Ishikawa (cell line): ENCODE measurements at regions not wholly inside any gene's neighbourhood (a gene's known extent, or its start where the extent isn't known, plus 50 kb on each side); places are given as distances from the start of the nearest gene placed in this dataset.

Experiments
- CEBPB ChIP-seq: IDR thresholded peaks from 2 replicates; pipeline ENCODE4 v1.6.1; 2012
- CREB1 ChIP-seq: IDR thresholded peaks from 2 replicates; pipeline ENCODE4 v1.6.1; 2012; ENCODE audit warnings: low read depth
- EGR1 ChIP-seq: IDR thresholded peaks from 2 replicates; pipeline ENCODE4 v1.6.1; 2012
- EP300 ChIP-seq: IDR thresholded peaks from 2 replicates; pipeline ENCODE4 v1.6.1; 2012; ENCODE audit warnings: borderline replicate concordance
- FOXM1 ChIP-seq: IDR thresholded peaks from 2 replicates; pipeline ENCODE4 v1.6.1; 2012; ENCODE audit warnings: low read depth, borderline replicate concordance
- MAX ChIP-seq: IDR thresholded peaks from 2 replicates; pipeline ENCODE4 v1.6.1; 2012
- NFIC ChIP-seq: IDR thresholded peaks from 2 replicates; pipeline ENCODE4 v1.6.1; 2012
- RAD21 ChIP-seq: IDR thresholded peaks from 2 replicates; pipeline ENCODE4 v1.6.1; 2012; ENCODE audit warnings: low read depth
- REST ChIP-seq: IDR thresholded peaks from 2 replicates; pipeline ENCODE4 v1.6.1; 2012; ENCODE audit warnings: low read depth, mild to moderate bottlenecking
- TAF1 ChIP-seq: IDR thresholded peaks from 2 replicates; pipeline ENCODE4 v1.6.1; 2012; ENCODE audit warnings: low read depth, mild to moderate bottlenecking
- TCF12 ChIP-seq: IDR thresholded peaks from 2 replicates; pipeline ENCODE4 v1.6.1; 2012; ENCODE audit warnings: low read depth
- TEAD4 ChIP-seq: IDR thresholded peaks from 2 replicates; pipeline ENCODE4 v1.6.1; 2012
- USF1 ChIP-seq: IDR thresholded peaks from 2 replicates; pipeline ENCODE4 v1.6.1; 2012
- YY1 ChIP-seq: IDR thresholded peaks from 2 replicates; pipeline ENCODE4 v1.6.1; 2012; ENCODE audit warnings: low read depth
- ZBTB7A ChIP-seq: IDR thresholded peaks from 2 replicates; pipeline ENCODE4 v1.6.1; 2012; ENCODE audit warnings: low read depth

- TF ChIP-seq USF1 (no peak), FOXM1 (no peak), CEBPB (no peak), NFIC (no peak), TAF1 (no peak), TCF12 (no peak), EP300 (no peak), CREB1 (no peak), MAX (no peak), ZBTB7A (no peak), EGR1 (no peak), YY1 (no peak), REST (no peak)
Measured at GRCh38 chr2:129797489-129798300, 181.8 kb upstream of the RAB6C start.

- TF ChIP-seq ZBTB7A (no peak), TEAD4 (no peak), NFIC (no peak), EP300 (no peak), EGR1 (no peak), TCF12 (no peak), USF1 (no peak), MAX (no peak), CEBPB (no peak), TAF1 (no peak), CREB1 (no peak), REST (no peak), YY1 (no peak), FOXM1 (no peak), RAD21 (no peak)
Measured at GRCh38 chr2:129798301-129798581, 181.2 kb upstream of the RAB6C start.

- no peak for TF ChIP-seq FOXM1
- no peak for TF ChIP-seq RAD21
- no peak for TF ChIP-seq MAX
- no peak for TF ChIP-seq CREB1
- no peak for TF ChIP-seq NFIC
- no peak for TF ChIP-seq ZBTB7A
- no peak for TF ChIP-seq CEBPB
- TF ChIP-seq YY1: no peak
- no peak for TF ChIP-seq EGR1
- no peak for TF ChIP-seq TCF12
- no peak for TF ChIP-seq EP300
- TF ChIP-seq REST: no peak
- no peak for TF ChIP-seq USF1
Measured at GRCh38 chr2:129798626-129799025, 180.8 kb upstream of the RAB6C start.
